ENCODE measurements at regions not wholly inside any gene's neighbourhood (a gene's known extent, or its start where the extent isn't known, plus 50 kb on each side); places are given as distances from the start of the nearest gene placed in this dataset.

DNA sequence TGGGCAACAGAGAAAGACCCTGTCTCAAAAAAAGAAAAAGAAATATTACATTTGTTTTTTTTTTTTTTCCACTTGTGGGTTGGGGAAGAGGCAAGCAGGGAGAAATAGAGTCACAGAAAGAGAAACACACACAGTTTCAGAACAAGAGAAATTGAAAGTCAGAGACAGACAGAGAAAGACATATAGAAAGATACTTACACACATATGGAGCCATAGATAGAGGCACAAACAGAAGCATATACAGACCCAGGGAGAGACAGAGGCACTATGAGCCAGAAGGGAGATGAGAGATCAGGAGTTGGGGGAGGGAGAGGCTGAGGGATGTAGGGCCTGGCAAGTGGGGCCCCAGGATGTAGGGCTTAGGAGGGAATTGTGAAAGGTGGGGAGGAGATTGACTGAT, 55.2 kb upstream of the GIMD1 start:
- Mint-ChIP-seq H3K9me3 (peaks cover 0 to 4% (median 0%) of the 10 kb centered on the region in 11 donors), H3K27me3 (peaks cover 0 to 18% (median 7%) of the 10 kb centered on the region in 5 donors), H3K27ac (no peak overlapping the region), H3K4me1 (no peaks in the 10 kb centered on the region), H3K36me3 (no peaks in the 10 kb centered on the region), H3K4me3 (no peak overlapping the region)
- DNase-seq (no peak), ATAC-seq (no peak)
- intact Hi-C loops (cut with micrococcal nuclease): no loop called here
- H3K27me3 ChIP-seq (ENCODE audit: control insufficient read depth in 2 of 2, insufficient read depth in 2 of 2, low read length in 2 of 2): no peaks in the 10 kb centered on the region
- H3K9me3 ChIP-seq (ENCODE audit: control insufficient read depth in 2 of 3, low read length in 3 of 3): no peaks in the 10 kb centered on the region
- H3K4me3 ChIP-seq (ENCODE audit: low read length): no peak overlapping the region
- CTCF ChIA-PET: no interaction called here
- POLR2A ChIA-PET: no interaction called here
- no peaks in the 10 kb centered on the region for H3K4me1 ChIP-seq (ENCODE audit: control insufficient read depth in 2 of 2, insufficient read depth in 2 of 2, low read length in 2 of 2)
- no peak overlapping the region for H3K27ac ChIP-seq (ENCODE audit: low read depth, low read length)
- no peaks in the 10 kb centered on the region for H3K36me3 ChIP-seq (ENCODE audit: control insufficient read depth in 2 of 3, insufficient read depth in 3 of 3, low read length in 3 of 3)

- H3K4me1 ChIP-seq (ENCODE audit: control insufficient read depth in 2 of 2, insufficient read depth in 2 of 2, low read length in 2 of 2): no peaks in the 10 kb centered on the region
- CTCF ChIA-PET: no interaction called here
- H3K27ac ChIP-seq (ENCODE audit: low read depth, low read length): no peak overlapping the region
- no peaks in the 10 kb centered on the region for H3K9me3 ChIP-seq (ENCODE audit: control insufficient read depth in 2 of 3, low read length in 3 of 3)
- Mint-ChIP-seq H3K27me3 (peaks cover 0 to 22% (median 7%) of the 10 kb centered on the region in 5 donors), H3K4me1 (no peaks in the 10 kb centered on the region), H3K4me3 (no peak overlapping the region), H3K36me3 (no peaks in the 10 kb centered on the region), H3K27ac (no peak overlapping the region), H3K9me3 (peaks cover 0 to 4% (median 0%) of the 10 kb centered on the region in 11 donors)
- DNase-seq: no peak
- no peak for ATAC-seq
- intact Hi-C loops (cut with micrococcal nuclease): no loop called here
- H3K36me3 ChIP-seq (ENCODE audit: control insufficient read depth in 2 of 3, insufficient read depth in 3 of 3, low read length in 3 of 3): no peaks in the 10 kb centered on the region
- POLR2A ChIA-PET: no interaction called here
- H3K4me3 ChIP-seq (ENCODE audit: low read length): no peak overlapping the region
- no peaks in the 10 kb centered on the region for H3K27me3 ChIP-seq (ENCODE audit: control insufficient read depth in 2 of 2, insufficient read depth in 2 of 2, low read length in 2 of 2)
Measured at GRCh38 chr4:106422766-106423165, 54.2 kb upstream of the GIMD1 start.

DNA sequence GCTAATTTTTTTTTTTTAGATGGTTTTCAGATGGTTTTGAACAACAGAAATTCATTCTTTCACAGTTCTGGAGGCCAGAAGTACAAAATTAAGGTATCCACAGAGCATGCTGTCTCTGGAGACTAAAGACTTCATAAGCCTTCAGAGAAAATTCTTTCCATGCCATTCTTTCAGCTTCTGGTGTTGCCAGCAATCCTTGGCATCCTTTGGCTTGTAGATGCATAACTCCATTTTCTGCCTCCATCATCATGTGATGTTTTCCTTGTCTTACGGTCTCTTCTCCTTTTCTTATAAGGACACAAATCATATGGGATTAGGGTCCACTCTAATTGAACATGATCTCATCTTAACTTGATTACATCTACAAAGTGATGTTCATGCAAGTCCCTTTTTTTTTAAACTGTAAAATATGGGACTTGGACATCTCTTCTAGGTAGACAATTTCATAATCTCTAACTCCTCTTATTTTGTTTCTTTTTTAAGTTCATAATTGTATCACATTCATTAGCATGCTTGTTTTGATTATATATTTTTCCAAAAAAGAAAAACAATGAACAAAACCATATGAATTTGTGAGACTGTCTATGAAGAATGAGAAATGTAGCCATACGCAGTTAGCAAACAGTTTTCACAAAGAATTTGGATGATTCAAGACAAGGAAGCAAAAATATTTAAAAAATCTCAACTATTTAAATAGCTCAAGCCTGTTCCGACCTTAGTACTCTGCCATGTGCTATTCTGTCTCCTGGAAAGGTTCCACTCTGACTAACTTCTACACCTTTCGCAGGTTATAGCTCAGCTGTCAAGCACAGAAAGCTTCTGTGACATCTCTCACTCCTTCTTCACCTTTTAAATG, 53.1 kb upstream of the GIMD1 start:
- intact Hi-C loops (cut with micrococcal nuclease): no loop called here
- ATAC-seq (no peak), DNase-seq (no peak)
- H3K36me3 ChIP-seq (ENCODE audit: control insufficient read depth in 2 of 3, insufficient read depth in 3 of 3, low read length in 3 of 3): no peaks in the 10 kb centered on the region
- H3K4me1 ChIP-seq (ENCODE audit: control insufficient read depth in 2 of 2, insufficient read depth in 2 of 2, low read length in 2 of 2): no peaks in the 10 kb centered on the region
- no peak overlapping the region for H3K27ac Mint-ChIP-seq
- peaks cover 0 to 22% (median 11%) of the 10 kb centered on the region in 5 donors for H3K27me3 Mint-ChIP-seq
- no peak overlapping the region for H3K4me3 Mint-ChIP-seq
- H3K27me3 ChIP-seq (ENCODE audit: control insufficient read depth in 2 of 2, insufficient read depth in 2 of 2, low read length in 2 of 2): no peaks in the 10 kb centered on the region
- H3K9me3 ChIP-seq (ENCODE audit: control insufficient read depth in 2 of 3, low read length in 3 of 3): no peaks in the 10 kb centered on the region
- peaks cover 0 to 4% (median 0%) of the 10 kb centered on the region in 11 donors for H3K9me3 Mint-ChIP-seq
- H3K27ac ChIP-seq (ENCODE audit: low read depth, low read length): no peak overlapping the region
- no peak overlapping the region for H3K4me3 ChIP-seq (ENCODE audit: low read length)
- POLR2A ChIA-PET: no interaction called here
- H3K4me1 Mint-ChIP-seq: no peaks in the 10 kb centered on the region
- CTCF ChIA-PET: no interaction called here
- H3K36me3 Mint-ChIP-seq: no peaks in the 10 kb centered on the region

DNA sequence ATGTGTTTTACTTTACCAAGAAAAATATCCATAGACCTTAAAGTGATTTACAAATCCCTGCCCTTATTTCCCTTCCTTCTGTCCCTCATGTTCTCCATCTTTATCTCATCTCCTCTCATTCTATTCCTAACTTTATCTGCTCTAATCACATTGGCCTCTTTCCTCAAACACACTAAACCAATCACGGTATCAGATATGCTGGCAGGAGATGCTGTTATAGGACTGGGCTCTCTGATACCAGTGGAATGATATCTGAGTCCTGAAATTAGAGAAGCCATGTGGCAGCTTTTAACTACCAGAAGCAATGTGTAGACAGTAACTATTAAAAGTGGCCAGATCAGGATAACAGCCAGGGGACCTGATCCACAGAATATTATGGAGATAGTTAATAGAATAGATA, 49.9 kb upstream of the GIMD1 start:
- Mint-ChIP-seq H3K4me3 (no peak overlapping the region), H3K36me3 (no peaks in the 10 kb centered on the region), H3K9me3 (peaks cover 0 to 5% (median 0%) of the 10 kb centered on the region in 11 donors), H3K27me3 (peaks cover 0 to 16% (median 8%) of the 10 kb centered on the region in 5 donors), H3K27ac (no peak overlapping the region), H3K4me1 (no peaks in the 10 kb centered on the region)
- ChIA-PET CTCF (no interaction called here), POLR2A (no interaction called here)
- Histone ChIP-seq H3K4me1 (ENCODE audit: control insufficient read depth in 2 of 2, insufficient read depth in 2 of 2, low read length in 2 of 2) (no peaks in the 10 kb centered on the region), H3K27me3 (ENCODE audit: control insufficient read depth in 2 of 2, insufficient read depth in 2 of 2, low read length in 2 of 2) (no peaks in the 10 kb centered on the region), H3K36me3 (ENCODE audit: control insufficient read depth in 2 of 3, insufficient read depth in 3 of 3, low read length in 3 of 3) (no peaks in the 10 kb centered on the region), H3K9me3 (ENCODE audit: control insufficient read depth in 2 of 3, low read length in 3 of 3) (no peaks in the 10 kb centered on the region), H3K4me3 (ENCODE audit: low read length) (no peak overlapping the region), H3K27ac (ENCODE audit: low read depth, low read length) (no peak overlapping the region)
- no peak for DNase-seq
- intact Hi-C loops (cut with micrococcal nuclease): no loop called here
- no peak for ATAC-seq

All from naive thymus-derived CD4-positive, alpha-beta T cell (primary cell).